Mesenchymal stem cell (in vitro differentiated cells and primary cell): ENCODE measurements at regions not wholly inside any gene's neighbourhood (a gene's known extent, or its start where the extent isn't known, plus 50 kb on each side); places are given as distances from the start of the nearest gene placed in this dataset.

Source experiments
- DNase-seq: peaks from one replicate; pipeline ENCODE4 v3.0.0-alpha.2; 2013
- H2AFZ ChIP-seq: one replicate; pipeline ENCODE4 v1.6.1; 2013; ENCODE audit warnings: low read depth, mild to moderate bottlenecking, control low read depth, inconsistent platforms, low read length, moderate library complexity
- H2AK5ac ChIP-seq: 2 replicates; pipeline ENCODE4 v1.6.1; 2013; ENCODE audit warnings: low read length, moderate library complexity, mild to moderate bottlenecking, inconsistent platforms; ENCODE audit not compliant: severe bottlenecking
- H2BK120ac ChIP-seq: one replicate; pipeline ENCODE4 v1.6.1; 2013; ENCODE audit warnings: low read depth, mild to moderate bottlenecking, inconsistent platforms, low read length, moderate library complexity
- H2BK12ac ChIP-seq, 2 experiments: one replicate each; pipeline ENCODE4 v1.6.1; 2013; ENCODE audit warnings: inconsistent platforms in 2 of 2, low read length in 2 of 2, mild to moderate bottlenecking in 2 of 2, moderate library complexity in 2 of 2, control low read depth in 1 of 2
- H2BK15ac ChIP-seq: one replicate; pipeline ENCODE4 v1.6.1; 2013; ENCODE audit warnings: mild to moderate bottlenecking, low read depth, inconsistent platforms; ENCODE audit not compliant: poor library complexity, severe bottlenecking
- H2BK5ac ChIP-seq: 2 replicates; pipeline ENCODE4 v1.6.1; 2013; ENCODE audit warnings: low read depth, mild to moderate bottlenecking, low read length, control low read depth, inconsistent platforms; ENCODE audit not compliant: poor library complexity, severe bottlenecking
- H3K14ac ChIP-seq, 2 experiments: one replicate each; pipeline ENCODE4 v1.6.1; 2013; ENCODE audit warnings: inconsistent platforms in 2 of 2, low read length in 2 of 2, control low read depth in 1 of 2, mild to moderate bottlenecking in 1 of 2, moderate library complexity in 1 of 2
- H3K18ac ChIP-seq, 2 experiments: one replicate each; pipeline ENCODE4 v1.6.1; 2013; ENCODE audit warnings: inconsistent platforms in 2 of 2, low read length in 2 of 2, control low read depth in 1 of 2, low read depth in 1 of 2, mild to moderate bottlenecking in 1 of 2
- H3K23ac ChIP-seq, 2 experiments: one replicate each; pipeline ENCODE4 v1.6.1; 2013; ENCODE audit warnings: inconsistent platforms in 2 of 2, low read length in 2 of 2, mild to moderate bottlenecking in 2 of 2, moderate library complexity in 2 of 2, control low read depth in 1 of 2
- H3K27ac ChIP-seq: 2 replicates; pipeline ENCODE4 v1.5.1; 2013; ENCODE audit warnings: mild to moderate bottlenecking, moderate library complexity, low read length, control low read depth, inconsistent platforms; ENCODE audit not compliant: poor library complexity, severe bottlenecking
- H3K27me3 ChIP-seq, 2 experiments: 2 replicates each; pipeline versions ENCODE4 v1.6.1 to v1.7.0; 2013; ENCODE audit warnings: low read length in 2 of 2, mild to moderate bottlenecking in 2 of 2, moderate library complexity in 2 of 2, control low read depth in 1 of 2, inconsistent platforms in 1 of 2; ENCODE audit not compliant: control insufficient read depth in 1 of 2, insufficient read depth in 1 of 2
- H3K36me3 ChIP-seq, 2 experiments: 2 replicates each; pipeline versions ENCODE4 v1.6.1 to v1.7.0; 2013; ENCODE audit warnings: low read length in 2 of 2, control low read depth in 1 of 2, inconsistent platforms in 1 of 2, low read depth in 1 of 2, mild to moderate bottlenecking in 1 of 2; ENCODE audit not compliant: insufficient read depth in 2 of 2, control insufficient read depth in 1 of 2
- H3K4ac ChIP-seq, 2 experiments: one replicate each; pipeline ENCODE4 v1.6.1; 2013; ENCODE audit warnings: inconsistent platforms in 2 of 2, low read length in 2 of 2, mild to moderate bottlenecking in 2 of 2, moderate library complexity in 2 of 2, control low read depth in 1 of 2, low read depth in 1 of 2
- H3K4me1 ChIP-seq: 2 replicates; pipeline ENCODE4 v1.6.1; 2013; ENCODE audit warnings: low read depth, low read length, control low read depth; ENCODE audit not compliant: control insufficient read depth, insufficient read depth
- H3K4me2 ChIP-seq: 2 replicates; pipeline ENCODE4 v1.6.1; 2013; ENCODE audit warnings: low read length, mild to moderate bottlenecking, inconsistent platforms; ENCODE audit not compliant: poor library complexity, severe bottlenecking
- H3K4me3 ChIP-seq, 2 experiments: 2 replicates each; pipeline versions ENCODE4 v1.5.1 to v1.7.0; 2013; ENCODE audit warnings: low read length in 2 of 2, mild to moderate bottlenecking in 2 of 2, control low read depth in 1 of 2, low read depth in 1 of 2; ENCODE audit not compliant: insufficient read depth in 1 of 2
- H3K79me1 ChIP-seq: replicated peaks from 2 replicates; pipeline ENCODE4 v1.6.1; 2013; ENCODE audit warnings: mild to moderate bottlenecking, control low read depth, low read length, inconsistent platforms; ENCODE audit not compliant: poor library complexity, severe bottlenecking
- H3K9ac ChIP-seq: 2 replicates; pipeline ENCODE4 v1.7.0; 2013; ENCODE audit warnings: mild to moderate bottlenecking, low read length, moderate library complexity
- H3K9me3 ChIP-seq: 2 replicates; pipeline ENCODE4 v1.7.0; 2013; ENCODE audit warnings: mild to moderate bottlenecking, low read length; ENCODE audit not compliant: control insufficient read depth
- H4K8ac ChIP-seq: one replicate; pipeline ENCODE4 v1.6.1; 2013; ENCODE audit warnings: inconsistent platforms, mild to moderate bottlenecking, low read length, moderate library complexity
- H4K91ac ChIP-seq: one replicate; pipeline ENCODE4 v1.6.1; 2013; ENCODE audit warnings: mild to moderate bottlenecking, low read length, inconsistent platforms
- WGBS: methylation state at CpG from one replicate; pipeline ENCODE4 v1.1.7; 2013; ENCODE audit warnings: mixed read lengths; 5-methylcytosine and 5-hydroxymethylcytosine counted together

DNA sequence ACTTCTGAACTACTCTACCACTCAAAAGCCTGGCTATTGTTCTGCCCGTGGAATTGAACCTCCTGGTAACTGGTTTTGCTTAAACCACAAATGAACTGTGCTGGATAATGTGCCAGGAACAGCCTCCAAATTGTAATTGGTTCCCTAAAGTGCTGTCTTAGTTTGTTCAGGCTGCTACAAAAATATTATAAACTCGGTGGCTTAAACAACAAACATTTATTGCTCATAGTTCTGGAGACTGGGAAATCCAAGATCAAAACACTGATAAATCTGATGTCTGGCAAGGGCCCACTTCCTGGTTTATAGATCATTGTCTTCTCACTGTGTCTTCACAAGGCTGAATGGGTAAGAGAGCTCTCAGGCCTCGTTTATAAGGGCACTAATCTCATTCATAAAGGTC is 149.2 kb upstream of the NCKAP5 start:
- H3K36me3 ChIP-seq: no peaks in the 10 kb centered on the region
- no peaks in the 10 kb centered on the region for H3K9me3 ChIP-seq
- H3K27ac ChIP-seq: no peak overlapping the region
- no peak overlapping the region for H3K4me3 ChIP-seq
- H3K79me1 ChIP-seq: no peaks in the 10 kb centered on the region
- no peak overlapping the region for H2BK120ac ChIP-seq
- no peak overlapping the region for H2BK12ac ChIP-seq
- no peak overlapping the region for H2BK5ac ChIP-seq
- no peak overlapping the region for H4K8ac ChIP-seq
- peaks cover 4% of the 10 kb centered on the region for H3K4me1 ChIP-seq
- no peak overlapping the region for H2AFZ ChIP-seq
- 61% methylated on average over 3 of the region's 3 CpGs for WGBS
- H2AK5ac ChIP-seq: peak overlapping the region; percentile 49
- no peak overlapping the region for H3K14ac ChIP-seq
- peak overlapping the region in 1 of 2 experiments; percentile 14 for H3K18ac ChIP-seq
- no peak overlapping the region for H3K4ac ChIP-seq
- H3K9ac ChIP-seq: no peak overlapping the region
- no peak overlapping the region for H3K23ac ChIP-seq
- H3K4me2 ChIP-seq: no peak overlapping the region
- no peak for DNase-seq
- no peaks in the 10 kb centered on the region for H3K27me3 ChIP-seq
- H2BK15ac ChIP-seq: no peak overlapping the region
- H4K91ac ChIP-seq: peak overlapping the region; percentile 25

DNA sequence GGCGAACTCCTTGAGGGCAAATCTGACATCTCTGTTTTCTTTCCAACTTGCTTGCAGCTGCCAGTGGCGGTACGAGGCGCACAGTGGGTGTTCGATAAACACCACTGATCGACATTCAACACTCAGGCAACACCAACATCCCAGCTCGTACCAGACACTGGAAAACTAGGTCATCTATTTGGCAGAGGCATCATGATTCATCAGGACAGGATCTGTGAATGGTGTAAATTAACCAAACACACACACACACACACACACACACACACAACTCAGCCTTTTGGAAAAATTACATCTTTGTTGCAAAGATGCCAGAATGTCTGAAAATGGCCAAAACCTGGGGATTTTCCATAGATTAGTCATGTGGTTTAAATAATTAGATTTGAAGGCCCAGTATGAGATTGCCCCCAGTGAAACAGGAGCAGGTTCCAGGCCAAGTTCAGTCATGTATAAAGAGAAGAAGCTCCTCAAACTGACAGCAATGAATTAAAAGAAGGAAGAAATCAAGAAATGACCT is 150.5 kb upstream of the NCKAP5 start:
- WGBS: 95% methylated on average over 4 of the region's 7 CpGs
- no peaks in the 10 kb centered on the region for H3K27me3 ChIP-seq

DNA sequence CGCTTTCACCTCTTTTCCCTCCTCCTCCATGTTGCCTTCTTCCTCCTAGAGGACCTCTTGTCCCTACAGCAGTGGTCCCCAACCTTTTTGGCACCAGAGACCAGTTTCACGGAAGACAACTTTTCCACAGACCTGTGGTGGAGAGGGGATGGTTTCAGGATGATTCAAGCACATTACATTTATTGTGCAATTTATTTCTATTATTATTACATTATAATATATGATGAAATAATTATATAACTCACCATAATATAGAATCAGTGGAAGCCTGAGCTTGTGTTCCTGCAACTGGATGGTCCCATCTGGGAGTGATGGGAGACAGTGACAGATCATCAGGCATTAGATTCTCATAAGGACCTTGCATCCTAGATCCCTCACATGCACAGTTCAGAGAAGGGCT is 152.2 kb upstream of the NCKAP5 start:
- H4K91ac ChIP-seq: no peak overlapping the region
- peak overlapping the region in 1 of 2 experiments; percentile 88 for H3K18ac ChIP-seq
- H2AFZ ChIP-seq: no peak overlapping the region

More for the DNA sequence above, 150.5 kb upstream of the NCKAP5 start:
- Histone ChIP-seq H3K27ac (peak overlapping the region; percentile 69), H2BK12ac (no peak overlapping the region), H3K4me2 (no peak overlapping the region), H2BK15ac (no peak overlapping the region), H4K91ac (no peak overlapping the region), H2AK5ac (no peak overlapping the region), H3K23ac (no peak overlapping the region), H3K14ac (no peak overlapping the region), H4K8ac (no peak overlapping the region), H3K4me1 (peaks cover 4% of the 10 kb centered on the region), H2BK5ac (no peak overlapping the region), H3K36me3 (no peaks in the 10 kb centered on the region), H3K9ac (no peak overlapping the region), H2BK120ac (no peak overlapping the region), H3K4me3 (no peak overlapping the region), H3K9me3 (no peaks in the 10 kb centered on the region), H3K4ac (no peak overlapping the region), H3K18ac (no peak overlapping the region), H2AFZ (no peak overlapping the region), H3K79me1 (no peaks in the 10 kb centered on the region)
- peak; percentile 46 for DNase-seq

DNA sequence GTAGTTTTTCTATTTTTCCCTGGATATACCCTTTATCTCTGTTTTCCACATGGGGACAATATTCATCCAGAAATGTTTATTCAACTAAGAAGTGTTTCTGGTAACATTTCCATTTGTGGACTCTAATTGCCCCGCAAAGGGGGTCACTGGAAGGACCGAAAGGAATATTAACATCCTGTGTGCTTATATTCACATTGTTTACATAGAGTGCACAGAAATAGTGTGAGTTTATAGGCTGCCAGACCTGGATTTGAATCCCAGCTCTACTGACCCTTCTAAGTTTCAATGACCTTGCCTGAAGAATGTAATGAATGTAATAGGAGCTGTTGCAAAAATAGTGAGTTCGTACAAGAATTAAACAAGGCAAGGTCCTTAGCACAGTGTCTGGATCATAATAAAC is 152.9 kb upstream of the NCKAP5 start:
- H2BK12ac ChIP-seq: no peak overlapping the region
- H3K36me3 ChIP-seq: no peaks in the 10 kb centered on the region
- no peaks in the 10 kb centered on the region for H3K9me3 ChIP-seq
- H3K4me1 ChIP-seq: peaks cover 4% of the 10 kb centered on the region
- H2AFZ ChIP-seq: no peak overlapping the region
- no peak overlapping the region for H4K91ac ChIP-seq
- H3K4me3 ChIP-seq: no peak overlapping the region
- H2BK120ac ChIP-seq: no peak overlapping the region
- DNase-seq: peak; percentile 18
- H3K27ac ChIP-seq: no peak overlapping the region
- no peak overlapping the region for H3K23ac ChIP-seq
- 60% methylated on average over 1 of the region's 3 CpGs for WGBS
- no peak overlapping the region for H3K14ac ChIP-seq
- no peak overlapping the region for H2BK5ac ChIP-seq
- peak overlapping the region in 1 of 2 experiments; percentile 45 for H3K18ac ChIP-seq
- H3K79me1 ChIP-seq: no peaks in the 10 kb centered on the region
- no peak overlapping the region for H4K8ac ChIP-seq
- H2BK15ac ChIP-seq: no peak overlapping the region
- H2AK5ac ChIP-seq: no peak overlapping the region
- H3K27me3 ChIP-seq: no peaks in the 10 kb centered on the region
- no peak overlapping the region for H3K4me2 ChIP-seq
- H3K4ac ChIP-seq: no peak overlapping the region
- H3K9ac ChIP-seq: no peak overlapping the region

More for the DNA sequence above, 152.2 kb upstream of the NCKAP5 start:
- H3K23ac ChIP-seq: no peak overlapping the region
- no peak overlapping the region for H2AK5ac ChIP-seq
- no peak overlapping the region for H3K4me3 ChIP-seq
- no peak overlapping the region for H2BK5ac ChIP-seq
- no peaks in the 10 kb centered on the region for H3K36me3 ChIP-seq
- no peak overlapping the region for H2BK15ac ChIP-seq
- H3K4ac ChIP-seq: no peak overlapping the region
- 83% methylated on average over 1 of the region's 2 CpGs for WGBS
- no peak overlapping the region for H2BK120ac ChIP-seq
- H4K8ac ChIP-seq: no peak overlapping the region
- no peaks in the 10 kb centered on the region for H3K79me1 ChIP-seq
- H3K27me3 ChIP-seq: no peaks in the 10 kb centered on the region
- H3K27ac ChIP-seq: no peak overlapping the region
- no peak overlapping the region for H3K4me2 ChIP-seq
- H3K14ac ChIP-seq: peak overlapping the region in 1 of 2 experiments; percentile 23
- no peaks in the 10 kb centered on the region for H3K9me3 ChIP-seq
- peak overlapping the region in 1 of 2 experiments; percentile 82 for H2BK12ac ChIP-seq
- no peak overlapping the region for H3K9ac ChIP-seq
- DNase-seq: no peak
- H3K4me1 ChIP-seq: peaks cover 4% of the 10 kb centered on the region
